ENCODE measurements at regions not wholly inside any gene's neighbourhood (a gene's known extent, or its start where the extent isn't known, plus 50 kb on each side); places are given as distances from the start of the nearest gene placed in this dataset.
"Not testable (repeated sequence)": the region's sequence is repeated elsewhere in the genome, so short reads cannot be mapped to it uniquely, and the experiment has no call there.

DNA sequence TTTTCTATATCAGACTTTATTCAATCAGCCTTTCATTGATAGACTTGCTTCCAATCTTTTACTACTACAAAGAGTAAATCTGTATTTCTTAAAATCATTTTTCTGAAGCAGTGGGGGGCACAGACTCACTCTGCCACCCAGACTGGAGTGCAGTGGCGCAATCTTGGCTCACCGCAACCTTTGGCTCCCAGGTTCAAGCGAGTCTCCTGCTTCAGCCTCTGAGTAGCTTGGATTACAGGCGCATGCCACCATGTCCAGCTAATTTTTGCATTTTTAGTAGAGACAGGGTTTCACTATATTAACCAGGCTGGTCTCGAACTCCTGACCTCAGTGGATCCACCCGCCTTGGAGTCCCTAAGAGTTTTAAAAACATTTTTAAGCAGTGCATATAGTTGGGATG lies 270.6 kb upstream of the REG3G start:
- no peak for DNase-seq

DNA sequence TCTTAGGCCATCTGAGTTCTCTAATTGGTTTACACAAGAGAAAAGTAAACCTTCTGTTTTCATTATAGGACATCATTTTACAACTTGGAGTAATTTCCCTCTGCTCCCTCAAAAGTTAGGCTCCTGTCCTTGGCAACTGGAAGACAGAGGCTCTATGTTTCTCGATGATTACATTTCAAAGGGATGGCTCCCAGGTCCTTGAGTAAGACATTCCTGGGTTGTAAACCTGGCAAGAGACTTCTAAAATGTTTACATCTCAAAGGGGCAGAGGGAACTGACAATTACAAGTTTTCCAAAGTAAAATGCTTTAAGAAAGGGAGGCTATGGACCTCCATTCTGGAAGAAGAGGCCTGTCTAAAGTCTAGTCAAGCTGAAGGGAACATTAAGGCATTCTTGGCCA lies 268.3 kb upstream of the REG3G start:
- no peak for DNase-seq

DNA sequence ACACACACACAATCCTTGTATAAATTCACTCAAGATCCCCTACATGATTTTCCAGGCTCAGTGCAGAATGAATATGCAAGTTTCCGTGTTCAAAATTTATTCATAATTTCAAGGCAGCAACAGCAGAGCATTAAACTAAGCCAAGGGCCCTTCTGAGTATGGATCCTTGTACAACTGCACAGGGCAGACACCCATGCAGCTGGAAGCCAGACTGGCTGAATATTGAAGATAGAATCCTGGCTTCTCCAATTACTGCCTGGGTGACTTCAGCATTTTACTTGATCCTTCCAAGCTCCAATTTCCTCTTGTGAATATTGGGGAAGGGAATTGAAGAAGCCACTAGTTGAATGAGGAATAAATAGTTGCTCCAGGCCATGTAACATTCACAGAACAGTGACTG lies 267.9 kb upstream of the REG3G start:
- no peak for DNase-seq

DNA sequence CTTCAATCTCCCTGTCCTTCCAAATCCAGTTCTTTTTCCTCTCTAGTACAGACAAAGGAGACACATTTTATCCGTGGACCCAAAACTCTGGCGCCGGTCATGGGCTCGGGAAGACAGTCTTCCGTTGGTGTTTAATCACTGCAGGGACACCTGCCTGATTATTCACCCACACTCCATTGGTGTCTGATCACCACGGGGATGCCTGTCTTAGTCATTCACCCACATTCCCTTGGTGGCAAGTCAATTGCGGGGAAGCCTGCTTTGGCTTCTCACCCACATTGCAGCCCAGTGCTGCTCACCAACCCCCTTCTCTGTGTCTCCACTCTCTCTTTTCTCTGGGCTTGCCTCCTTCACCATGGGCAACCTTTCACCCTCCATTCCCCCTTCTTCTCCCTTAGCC lies 266.7 kb upstream of the REG3G start:
- not testable (repeated sequence) for DNase-seq

DNA sequence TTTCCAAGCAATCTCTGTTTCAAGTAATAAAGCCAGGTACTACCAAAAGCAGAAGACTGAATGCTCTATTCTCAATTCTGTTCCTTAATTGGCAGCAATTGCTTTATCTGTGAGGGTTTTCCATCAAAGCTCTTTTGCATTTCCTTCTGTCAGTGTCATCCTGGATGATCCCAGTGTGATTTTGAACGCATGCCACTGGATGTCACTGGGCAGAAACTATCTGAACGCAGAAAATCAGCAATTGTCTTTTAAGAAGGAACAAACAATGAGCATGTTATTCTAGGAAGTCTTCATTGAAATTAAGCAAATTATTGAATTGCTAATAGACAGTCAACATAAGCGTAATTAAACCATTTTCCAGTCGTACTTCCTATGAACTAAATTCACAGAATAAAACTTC lies 259.0 kb upstream of the REG3G start:
- DNase-seq: no peak

DNA sequence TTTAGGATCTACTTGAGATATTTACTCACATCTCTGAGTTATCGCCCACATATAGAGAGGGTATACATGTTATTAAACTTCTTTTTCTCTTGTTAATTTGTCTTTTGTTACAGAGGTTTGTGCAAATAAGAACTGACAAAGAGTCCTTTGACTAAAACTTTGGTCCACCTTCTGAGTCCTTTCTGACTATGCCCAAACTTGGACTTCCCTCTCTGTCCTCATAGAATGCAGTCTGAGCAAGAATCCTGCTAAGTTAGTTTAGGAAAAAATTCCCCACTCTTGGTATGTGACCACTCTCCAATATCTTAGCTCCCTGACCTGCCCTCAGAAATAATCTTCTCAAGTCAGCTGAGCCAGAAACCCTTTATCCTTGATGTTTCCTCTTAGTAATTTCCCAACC lies 257.5 kb upstream of the REG3G start:
- no peak for DNase-seq

DNA sequence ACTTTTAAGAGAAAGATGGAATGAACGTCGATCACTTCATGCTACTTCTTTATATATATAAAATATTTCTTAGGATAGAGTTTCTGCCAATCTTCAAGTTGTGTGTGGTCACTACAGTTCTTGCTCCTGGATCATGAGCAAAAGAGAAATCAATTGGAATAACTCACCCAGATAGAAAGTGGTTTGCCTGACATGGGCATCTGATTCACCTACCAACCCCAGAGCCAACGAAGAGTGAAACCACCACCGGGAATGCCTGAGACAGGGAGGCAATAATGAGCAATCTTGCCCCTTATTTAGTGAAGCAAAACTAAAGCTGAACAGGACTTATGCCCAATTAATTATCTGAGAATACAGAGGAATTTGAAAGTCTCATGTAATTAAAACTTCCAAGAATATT lies 250.2 kb upstream of the REG3G start:
- no peak for DNase-seq

DNA sequence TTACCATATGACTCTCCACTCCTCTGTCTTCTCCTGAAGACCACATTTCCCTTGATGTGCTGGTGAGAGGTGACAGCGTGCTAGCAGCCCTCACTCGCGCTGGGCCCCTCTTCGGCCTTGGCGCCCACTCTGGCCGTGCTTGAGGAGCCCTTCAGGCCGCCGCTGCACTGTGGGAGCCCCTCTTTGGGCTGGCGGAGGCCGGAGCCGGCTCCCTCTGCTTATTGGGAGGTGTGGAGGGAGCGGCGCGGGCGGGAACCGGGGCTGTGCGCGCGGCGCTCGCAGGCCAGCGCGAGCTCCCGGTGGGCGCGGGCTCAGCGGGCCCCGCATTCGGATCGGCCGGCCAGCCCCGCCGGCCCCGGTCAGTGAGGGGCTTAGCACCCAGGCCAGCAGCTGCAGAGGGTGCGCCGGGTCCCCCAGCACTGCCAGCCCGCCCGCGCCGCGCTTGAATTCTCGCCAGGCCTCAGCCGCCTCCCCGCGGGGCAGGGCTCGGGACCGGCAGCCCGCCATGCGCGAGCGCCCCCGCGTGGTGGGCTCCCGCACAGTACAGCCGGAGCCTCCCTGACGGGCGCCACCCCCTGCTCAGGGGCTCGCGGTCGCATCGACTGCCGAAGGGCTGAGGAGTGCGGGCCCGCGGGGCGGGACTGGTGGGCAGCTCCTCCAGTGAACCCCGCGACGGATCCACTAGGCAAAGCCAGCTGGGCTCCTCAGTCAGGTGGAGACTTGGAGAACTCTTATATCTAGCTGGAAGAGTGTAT lies 246.6 kb upstream of the REG3G start:
- DNase-seq: no peak

DNA sequence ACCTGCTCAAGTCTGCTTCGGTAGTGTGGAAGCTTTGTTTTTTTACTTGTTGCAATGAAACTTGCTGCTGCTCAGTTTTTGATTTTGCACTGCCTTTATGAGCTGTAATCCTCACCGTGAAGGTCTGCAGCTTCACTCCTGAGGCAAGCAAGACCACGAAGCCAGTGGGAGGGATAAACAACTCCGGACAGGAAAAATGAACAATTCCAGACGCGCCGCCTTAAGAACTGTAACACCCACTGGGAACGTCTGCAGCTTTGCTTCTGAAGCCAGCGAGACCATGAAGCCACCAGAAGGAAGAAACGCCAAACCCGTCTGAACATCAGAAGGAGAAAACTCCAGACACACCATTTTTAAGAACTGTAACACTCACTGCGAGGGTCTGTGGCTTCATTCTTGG lies 245.7 kb upstream of the REG3G start:
- no peak for DNase-seq

DNA sequence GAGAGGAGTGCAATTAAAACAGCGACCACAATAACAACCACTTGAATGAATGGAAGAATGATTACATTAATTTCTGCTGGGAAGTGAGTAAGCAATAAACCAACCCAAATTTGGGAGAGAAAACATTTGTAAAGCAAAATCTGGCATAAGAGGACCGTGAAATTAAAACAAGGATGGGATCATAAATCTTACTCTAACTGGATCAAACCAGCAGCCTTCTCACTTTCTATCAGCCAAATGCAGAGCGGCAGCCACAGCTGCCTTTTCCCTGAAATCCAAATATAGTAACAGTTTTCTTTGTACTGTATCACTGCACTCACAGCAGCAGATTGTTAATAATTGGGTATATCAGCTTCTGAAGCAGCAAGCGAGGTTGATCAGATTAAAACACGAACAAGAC lies 245.2 kb upstream of the REG3G start:
- no peak for DNase-seq

DNA sequence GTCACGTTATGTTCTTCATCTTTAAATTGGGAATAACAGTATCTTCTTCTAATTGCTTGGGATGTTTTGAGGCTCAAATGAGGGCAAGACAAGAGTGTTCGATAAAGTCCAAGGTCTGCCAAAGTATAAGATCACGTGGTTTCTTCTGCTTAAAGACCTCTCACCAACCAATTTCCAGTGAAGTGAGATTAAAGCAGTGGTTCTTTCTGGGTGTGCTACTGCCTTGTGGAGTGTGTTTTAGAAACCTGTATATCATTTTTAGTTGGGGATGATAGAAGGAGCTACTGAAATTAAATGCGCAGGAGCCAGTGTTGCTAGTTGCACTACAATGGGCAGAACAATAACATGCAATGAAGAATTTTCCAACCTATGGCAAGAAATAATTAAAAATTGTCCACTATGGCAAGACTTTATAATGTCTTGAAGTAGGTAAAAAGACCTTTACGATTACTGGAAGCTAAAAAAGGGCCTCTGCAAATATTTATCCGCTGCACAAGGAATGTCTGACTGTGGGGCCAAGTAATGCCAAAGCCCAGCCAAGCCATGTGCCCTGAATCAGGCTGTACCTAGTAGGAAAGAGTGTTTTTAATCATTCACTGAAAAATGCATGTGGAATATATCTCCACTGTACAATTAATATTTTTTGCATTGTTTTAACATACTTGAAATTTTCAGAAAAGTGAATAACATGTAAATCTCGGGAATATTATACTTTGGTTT lies 244.5 kb upstream of the REG3G start:
- DNase-seq: no peak

DNA sequence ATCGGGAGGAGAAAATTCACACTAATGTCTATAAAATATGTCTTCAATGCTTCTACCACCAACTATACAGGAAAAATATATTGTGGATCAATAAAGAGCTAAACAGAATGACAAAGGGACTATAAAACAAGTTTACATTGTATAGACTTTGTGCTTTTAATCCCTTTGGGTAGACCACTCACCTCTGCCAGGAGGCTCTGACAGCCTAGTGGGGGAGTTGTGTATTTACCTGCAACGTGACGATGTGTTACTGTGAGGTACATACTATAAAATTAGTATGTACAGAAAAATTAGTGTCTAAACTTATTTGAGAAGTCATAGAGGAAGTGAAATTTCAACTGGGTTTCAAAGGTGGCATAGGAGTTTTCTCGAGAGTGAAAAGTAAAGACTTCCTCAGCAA lies 243.3 kb upstream of the REG3G start:
- DNase-seq: no peak

DNA sequence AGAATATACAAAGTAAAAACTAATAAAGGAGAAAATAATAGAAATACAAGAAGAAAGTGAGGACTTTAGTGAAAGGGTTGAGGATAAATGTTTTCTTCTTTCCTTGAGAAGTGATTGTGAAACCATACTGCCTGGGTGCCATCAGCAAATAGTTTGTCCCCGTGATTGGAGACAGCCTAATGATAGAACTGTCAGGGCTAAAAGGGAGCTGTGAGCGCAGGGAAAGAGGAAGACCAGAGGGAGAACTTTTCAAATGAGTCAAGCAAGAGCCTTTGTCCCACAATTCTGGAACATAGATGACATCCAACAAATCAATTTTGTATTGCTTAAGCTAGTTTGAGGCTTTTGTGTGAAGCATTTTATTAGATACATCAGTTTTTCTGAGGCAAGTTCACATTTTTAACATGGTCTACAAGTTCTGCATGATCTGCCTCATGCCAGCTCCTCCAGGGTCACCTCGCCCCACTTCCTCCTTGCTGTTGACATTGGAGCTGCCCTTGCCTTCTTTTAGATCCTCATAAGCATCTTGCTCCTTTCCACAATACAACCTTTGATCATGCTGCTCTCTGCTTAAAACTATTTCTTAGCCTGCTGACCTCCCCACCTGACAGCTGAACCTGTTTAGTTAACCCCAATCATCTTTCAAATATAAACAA lies 213.4 kb upstream of the REG3G start:
- DNase-seq: no peak

DNA sequence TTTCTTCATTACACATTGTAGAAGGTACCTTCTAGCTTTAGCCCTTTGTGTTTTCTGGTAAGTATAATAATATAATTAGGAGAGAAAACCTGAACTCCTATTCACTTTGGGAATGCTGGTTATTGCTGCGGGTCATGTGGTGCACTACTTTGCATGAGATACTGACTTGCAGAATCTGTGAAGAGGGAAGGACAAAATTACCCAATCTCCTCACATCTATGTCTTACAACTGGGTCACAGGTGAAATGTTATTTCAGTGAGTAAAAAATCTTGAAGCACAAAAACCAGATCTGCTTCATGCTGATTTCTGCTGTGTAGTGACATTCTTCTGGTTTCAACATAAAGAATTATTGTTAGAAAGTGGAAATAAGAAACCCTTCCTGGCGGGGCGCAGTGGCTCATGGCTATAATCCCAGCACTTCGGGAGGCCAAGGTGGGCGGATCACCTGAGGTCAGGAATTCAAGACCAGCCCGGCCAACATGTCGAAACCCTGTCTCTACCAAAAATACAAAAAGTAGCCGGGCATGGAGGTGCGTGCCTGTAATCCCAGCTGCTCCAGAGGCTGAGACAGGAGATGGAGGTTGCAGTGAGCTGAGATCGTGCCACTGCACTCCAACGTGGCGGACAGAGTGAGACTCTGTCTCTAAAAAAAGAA lies 211.0 kb upstream of the REG3G start:
- no peak for DNase-seq

DNA sequence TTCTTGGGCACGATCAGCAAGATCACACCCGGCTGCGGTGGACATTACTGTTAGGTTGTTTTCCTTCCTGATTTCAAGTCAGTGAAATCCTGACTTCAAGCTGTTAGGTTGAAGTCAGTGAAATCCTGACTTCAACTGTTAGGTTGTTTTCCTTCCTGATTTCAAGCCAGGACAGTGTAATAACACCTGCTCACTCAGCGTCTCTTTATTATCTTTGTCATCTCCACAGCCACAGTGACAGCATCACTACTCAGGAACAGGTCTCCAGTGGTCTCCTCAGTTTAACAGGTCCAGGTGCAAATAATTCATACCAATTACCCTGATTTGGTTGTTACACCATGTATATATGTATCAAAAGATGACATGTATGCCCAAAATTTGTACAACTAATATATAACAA lies 208.1 kb upstream of the REG3G start:
- no peak for DNase-seq

DNA sequence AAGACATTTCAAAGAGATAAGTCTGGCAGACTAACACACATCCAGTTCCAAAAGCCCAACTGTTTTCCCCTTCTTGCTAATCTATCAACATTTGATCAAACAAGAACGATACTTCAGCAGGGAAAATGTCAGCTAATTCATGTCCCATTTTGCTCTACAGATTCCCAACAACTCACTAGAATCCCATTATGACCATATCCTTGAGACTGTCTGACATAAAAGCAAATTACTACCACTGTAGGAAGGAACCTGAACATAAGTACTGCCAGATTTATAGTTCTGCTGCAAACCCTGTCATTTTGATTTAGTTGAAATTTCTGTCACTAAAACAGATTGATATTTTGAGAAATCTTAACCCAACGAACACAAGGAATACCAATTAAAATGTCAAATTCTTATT lies 193.0 kb upstream of the REG3G start:
- no peak for DNase-seq

DNA sequence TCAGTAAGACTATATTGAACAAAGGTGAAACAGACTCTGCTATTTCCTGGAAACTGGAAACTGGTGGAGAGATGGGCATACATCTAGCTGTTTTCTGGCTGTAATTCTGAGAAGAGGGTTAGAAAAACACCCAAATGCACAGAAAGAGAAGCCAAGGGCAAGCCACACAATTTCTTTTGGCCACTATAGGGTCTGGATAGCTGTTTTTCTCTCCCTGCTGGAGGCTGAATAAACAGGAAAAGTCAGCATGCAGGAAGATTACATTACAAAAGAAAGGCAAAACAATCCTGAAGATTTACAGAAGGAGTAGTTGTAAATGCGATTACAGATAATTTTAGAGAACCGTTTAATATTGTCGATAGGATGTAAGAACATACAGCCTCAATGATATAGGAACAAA lies 186.2 kb upstream of the REG3G start:
- no peak for DNase-seq

DNA sequence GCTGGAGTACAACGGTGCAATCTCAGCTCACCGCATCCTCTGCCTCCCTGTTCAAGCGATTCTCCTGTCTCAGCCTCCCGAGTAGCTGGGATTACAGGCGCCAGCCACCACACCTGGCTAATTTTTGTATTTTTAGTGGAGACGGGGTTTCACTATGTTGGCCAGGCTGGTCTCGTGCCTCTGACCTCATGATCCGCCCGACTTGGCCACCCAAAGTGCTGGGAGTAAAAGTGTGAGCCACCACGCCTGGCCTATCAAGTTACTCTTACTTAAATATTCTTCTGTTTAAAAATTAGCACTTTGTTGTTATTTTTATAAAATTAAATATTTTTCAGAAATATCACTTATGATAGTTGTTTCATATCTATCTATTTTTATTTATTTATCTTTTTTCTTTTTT lies 185.2 kb upstream of the REG3G start:
- not testable (repeated sequence) for DNase-seq

DNA sequence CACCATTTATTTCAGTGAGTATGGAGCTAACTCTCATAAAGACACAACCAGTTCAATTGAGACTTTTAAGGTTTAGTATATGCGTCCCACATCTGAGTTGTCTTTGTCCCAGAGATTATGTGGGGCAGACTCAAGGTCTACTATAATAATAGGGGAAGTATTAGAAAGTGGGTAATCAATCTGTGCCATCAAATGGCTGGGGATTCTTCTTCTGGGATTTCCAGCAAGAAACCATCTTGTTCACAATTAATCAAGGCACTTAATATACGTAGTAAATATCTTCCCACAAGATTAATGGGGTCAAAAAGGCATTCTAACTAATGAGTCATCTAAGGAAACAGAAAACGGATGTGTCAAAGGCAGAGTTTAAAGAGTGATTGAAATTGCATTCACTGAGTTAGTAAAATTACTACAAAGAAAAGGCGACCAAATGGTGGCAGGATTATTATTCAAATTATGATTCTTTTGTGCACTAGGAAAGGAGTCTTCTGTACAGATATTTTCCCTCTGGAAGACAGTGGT lies 179.8 kb upstream of the REG3G start:
- DNase-seq: no peak

DNA sequence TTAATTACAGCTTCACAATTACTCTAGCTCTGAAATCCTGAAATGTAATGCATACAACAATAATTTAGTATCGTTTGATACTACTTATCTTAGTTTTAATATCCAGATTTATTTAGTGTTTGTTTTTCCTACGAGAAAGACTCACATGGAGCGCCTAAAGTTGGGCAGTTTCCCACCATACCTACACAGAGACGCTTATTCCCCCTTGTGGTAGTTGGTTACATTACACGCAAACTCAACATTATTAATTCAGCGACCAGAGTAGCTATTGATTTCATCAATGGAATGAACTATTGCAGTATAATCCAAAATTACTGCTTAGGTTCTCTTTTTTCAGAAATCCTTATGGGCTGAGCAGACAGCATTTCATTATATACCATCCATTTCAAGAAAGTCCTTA lies 164.0 kb upstream of the REG3G start:
- DNase-seq: peak; percentile 1

DNA sequence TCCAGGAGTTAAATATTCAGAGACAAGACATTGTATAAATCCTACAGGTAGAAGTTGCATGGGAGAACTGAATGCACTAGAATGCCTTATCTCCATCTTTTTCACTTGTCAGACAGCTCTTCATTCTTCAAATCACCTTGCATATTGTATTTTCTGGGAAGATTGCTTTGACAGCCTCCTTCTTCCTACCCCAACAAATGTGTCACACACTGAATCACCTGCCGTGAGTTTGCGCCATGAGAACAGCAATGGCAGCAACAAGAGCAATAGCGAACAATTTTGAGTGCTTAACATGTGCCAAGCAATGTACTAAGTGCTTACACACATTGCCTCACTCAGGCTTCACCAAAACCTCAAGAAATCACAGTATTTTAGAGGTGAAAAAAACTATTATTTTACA lies 161.3 kb upstream of the REG3G start:
- no peak for DNase-seq

DNA sequence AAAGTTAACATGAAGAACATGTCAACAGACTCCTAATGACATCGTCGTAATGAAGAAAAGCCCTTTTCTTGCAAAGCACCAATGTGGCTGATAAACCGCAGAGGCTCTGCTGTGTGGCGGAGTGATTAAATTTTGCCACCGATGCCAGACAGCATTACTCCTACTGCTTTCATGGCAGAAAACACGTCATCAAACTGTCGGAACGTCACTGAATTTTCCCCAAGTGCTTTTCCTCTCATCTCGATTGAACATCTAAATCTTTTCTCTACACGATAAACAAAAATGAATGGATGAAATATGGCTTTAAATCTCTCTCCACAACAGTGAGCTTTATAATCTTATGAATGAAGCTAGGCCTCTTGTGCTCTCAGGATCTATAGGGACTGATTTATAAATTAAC lies 159.8 kb upstream of the REG3G start:
- no peak for DNase-seq

DNA sequence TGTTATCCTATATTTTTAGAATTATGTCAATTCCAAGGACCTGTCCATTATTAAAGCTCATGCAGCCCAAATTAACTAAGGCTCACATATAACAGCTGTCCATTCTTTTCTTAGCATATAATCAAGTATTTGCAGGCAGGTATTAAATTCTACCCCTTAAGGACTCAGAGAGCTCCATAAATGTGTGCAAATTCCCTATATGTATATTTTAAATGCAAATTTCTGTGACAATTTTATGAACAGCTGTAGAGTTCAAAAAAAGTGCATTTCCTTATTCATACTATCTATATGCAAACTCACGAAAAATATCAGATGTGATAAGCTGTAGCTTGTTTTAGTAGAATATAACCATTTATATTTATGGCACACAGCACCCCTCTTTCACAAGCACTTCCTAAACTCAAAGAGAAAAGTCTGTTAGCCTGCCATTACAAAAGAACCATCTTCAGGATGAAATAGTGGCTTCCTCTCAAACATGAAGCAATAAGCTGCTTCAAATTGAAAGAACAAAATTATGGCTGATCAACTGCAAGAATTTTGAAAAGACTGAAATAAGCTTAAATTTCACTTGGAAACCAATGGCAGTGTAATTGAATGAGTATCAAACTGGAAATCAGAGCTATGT lies 155.0 kb upstream of the REG3G start:
- no peak for DNase-seq

Measured in NCI-H2171 treated with DMSO at 0.1 percent for 48 hours (cell line).